DOHH2 (cell line): ENCODE measurements at regions not wholly inside any gene's neighbourhood (a gene's known extent, or its start where the extent isn't known, plus 50 kb on each side); places are given as distances from the start of the nearest gene placed in this dataset.
"Not testable (repeated sequence)": the region's sequence is repeated elsewhere in the genome, so short reads cannot be mapped to it uniquely, and the experiment has no call there.

Experiments used
- H3F3A ChIP-seq: fragments of 200-600 bp; sonication (generic), shearing (Covaris generic); 2 replicates; pipeline ENCODE4 v1.6.0; 2016; ENCODE audit warnings: antibody characterized with exemption, mild to moderate bottlenecking; ENCODE audit not compliant: control insufficient read depth, insufficient read depth
- H3K27ac ChIP-seq: fragments of 200-600 bp; sonication (generic); 2 replicates; pipeline ENCODE4 v1.5.1; 2014; ENCODE audit warnings: low read depth, mild to moderate bottlenecking, low read length, moderate library complexity
- H3K27me3 ChIP-seq: fragments of 200-600 bp; sonication (generic); 2 replicates; pipeline ENCODE4 v1.6.1; 2014; ENCODE audit warnings: mild to moderate bottlenecking, low read length, mixed read lengths; ENCODE audit not compliant: control insufficient read depth
- H3K36me3 ChIP-seq: fragments of 200-600 bp; sonication (generic); 2 replicates; pipeline ENCODE4 v1.6.1; 2014; ENCODE audit warnings: mild to moderate bottlenecking, low read length, moderate library complexity, mixed read lengths; ENCODE audit not compliant: control insufficient read depth
- H3K4me1 ChIP-seq: fragments of 200-600 bp; sonication (generic); 2 replicates; pipeline ENCODE4 v1.6.1; 2014; ENCODE audit warnings: mild to moderate bottlenecking, low read length, mixed read lengths; ENCODE audit not compliant: control insufficient read depth
- H3K4me2 ChIP-seq: fragments of 200-600 bp; sonication (generic); 2 replicates; pipeline ENCODE4 v1.6.0; 2014; ENCODE audit warnings: mild to moderate bottlenecking, low read length, moderate library complexity
- H3K4me3 ChIP-seq: fragments of 200-600 bp; sonication (generic); 2 replicates; pipeline ENCODE4 v1.5.1; 2014; ENCODE audit warnings: mild to moderate bottlenecking, low read length, mixed read lengths
- H3K79me2 ChIP-seq: fragments of 200-600 bp; sonication (generic); 2 replicates; pipeline ENCODE4 v1.6.1; 2014; ENCODE audit warnings: mild to moderate bottlenecking, low read length, mixed read lengths; ENCODE audit not compliant: control insufficient read depth
- H3K9me2 ChIP-seq: fragments of 200-600 bp; sonication (generic); replicated peaks from 2 replicates; pipeline ENCODE4 v1.6.1; 2014; ENCODE audit warnings: mild to moderate bottlenecking, low read length, mixed read lengths; ENCODE audit not compliant: control insufficient read depth
- H3K9me3 ChIP-seq: fragments of 200-600 bp; sonication (generic); 2 replicates; pipeline ENCODE4 v1.6.1; 2014; ENCODE audit warnings: antibody characterized with exemption, low read length, mixed read lengths; ENCODE audit not compliant: control insufficient read depth, insufficient read depth
- H4K20me1 ChIP-seq: fragments of 200-600 bp; sonication (generic); 2 replicates; pipeline ENCODE4 v1.6.0; 2014; ENCODE audit warnings: low read depth, mild to moderate bottlenecking, antibody characterized with exemption, low read length, moderate library complexity; ENCODE audit not compliant: control insufficient read depth, insufficient read depth
- EZH2phosphoT487 ChIP-seq: fragments of 200-600 bp; sonication (generic); IDR thresholded peaks from 2 replicates; pipeline ENCODE4 v1.6.1; 2017; ENCODE audit warnings: borderline replicate concordance, mild to moderate bottlenecking, antibody characterized with exemption, low read length, moderate library complexity, mixed read lengths
- TF ChIP-seq, protein P1 (sequence below): fragments of 200-600 bp; sonication (generic); IDR thresholded peaks from one replicate; pipeline ENCODE4 v1.5.1; 2014; ENCODE audit warnings: antibody characterized with exemption, mild to moderate bottlenecking, low read depth, low read length; ENCODE audit not compliant: poor library complexity, severe bottlenecking

DNA sequence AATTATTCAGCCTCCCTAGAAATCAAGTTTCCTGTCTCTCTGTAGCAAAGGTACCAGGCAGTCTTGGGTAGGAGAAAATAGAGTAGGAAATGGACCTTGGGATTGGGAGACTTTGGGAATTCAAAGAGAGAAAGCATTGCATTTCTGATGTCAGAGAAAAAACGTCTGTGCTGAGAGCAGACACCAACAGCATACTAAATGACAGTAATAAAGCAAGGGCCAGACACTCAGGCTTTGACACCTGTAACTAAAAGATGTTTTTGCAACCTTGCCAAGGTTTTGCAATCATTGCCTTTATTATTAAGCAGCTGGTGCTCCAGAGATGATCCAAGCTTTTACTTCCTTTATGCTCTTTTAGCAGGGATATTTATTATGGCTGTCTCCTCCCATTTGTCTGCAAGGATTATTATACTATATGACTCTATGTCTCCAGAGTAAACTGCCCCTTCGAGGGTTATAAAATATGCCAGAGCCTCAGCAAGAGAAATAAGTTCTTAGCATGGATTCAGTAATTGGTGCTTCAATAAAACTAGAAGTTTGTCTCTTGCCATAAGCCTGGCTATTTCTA is 85.2 kb upstream of the GRAMD1B start:
- Histone ChIP-seq H3K4me1 (no peaks in the 10 kb centered on the region), H3F3A (no peaks in the 10 kb centered on the region), H4K20me1 (no peaks in the 10 kb centered on the region), H3K27me3 (no peaks in the 10 kb centered on the region), H3K27ac (no peak overlapping the region), H3K9me2 (no peaks in the 10 kb centered on the region), H3K36me3 (no peaks in the 10 kb centered on the region), H3K79me2 (no peaks in the 10 kb centered on the region), H3K4me2 (no peak overlapping the region), H3K4me3 (no peak overlapping the region), H3K9me3 (no peaks in the 10 kb centered on the region)
- TF ChIP-seq, protein P1, sequence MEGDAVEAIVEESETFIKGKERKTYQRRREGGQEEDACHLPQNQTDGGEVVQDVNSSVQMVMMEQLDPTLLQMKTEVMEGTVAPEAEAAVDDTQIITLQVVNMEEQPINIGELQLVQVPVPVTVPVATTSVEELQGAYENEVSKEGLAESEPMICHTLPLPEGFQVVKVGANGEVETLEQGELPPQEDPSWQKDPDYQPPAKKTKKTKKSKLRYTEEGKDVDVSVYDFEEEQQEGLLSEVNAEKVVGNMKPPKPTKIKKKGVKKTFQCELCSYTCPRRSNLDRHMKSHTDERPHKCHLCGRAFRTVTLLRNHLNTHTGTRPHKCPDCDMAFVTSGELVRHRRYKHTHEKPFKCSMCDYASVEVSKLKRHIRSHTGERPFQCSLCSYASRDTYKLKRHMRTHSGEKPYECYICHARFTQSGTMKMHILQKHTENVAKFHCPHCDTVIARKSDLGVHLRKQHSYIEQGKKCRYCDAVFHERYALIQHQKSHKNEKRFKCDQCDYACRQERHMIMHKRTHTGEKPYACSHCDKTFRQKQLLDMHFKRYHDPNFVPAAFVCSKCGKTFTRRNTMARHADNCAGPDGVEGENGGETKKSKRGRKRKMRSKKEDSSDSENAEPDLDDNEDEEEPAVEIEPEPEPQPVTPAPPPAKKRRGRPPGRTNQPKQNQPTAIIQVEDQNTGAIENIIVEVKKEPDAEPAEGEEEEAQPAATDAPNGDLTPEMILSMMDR: no peak
- no peak for TF ChIP-seq EZH2phosphoT487

GRCh38 chr11:123344188-123344587 is 85.9 kb upstream of the GRAMD1B start:
- not testable (repeated sequence) for H3K4me2 ChIP-seq, H3K9me2 ChIP-seq, H3K4me3 ChIP-seq, H3K9me3 ChIP-seq, H3K27ac ChIP-seq, H4K20me1 ChIP-seq, H3F3A ChIP-seq, H3K4me1 ChIP-seq, H3K79me2 ChIP-seq, H3K27me3 ChIP-seq, H3K36me3 ChIP-seq

DNA sequence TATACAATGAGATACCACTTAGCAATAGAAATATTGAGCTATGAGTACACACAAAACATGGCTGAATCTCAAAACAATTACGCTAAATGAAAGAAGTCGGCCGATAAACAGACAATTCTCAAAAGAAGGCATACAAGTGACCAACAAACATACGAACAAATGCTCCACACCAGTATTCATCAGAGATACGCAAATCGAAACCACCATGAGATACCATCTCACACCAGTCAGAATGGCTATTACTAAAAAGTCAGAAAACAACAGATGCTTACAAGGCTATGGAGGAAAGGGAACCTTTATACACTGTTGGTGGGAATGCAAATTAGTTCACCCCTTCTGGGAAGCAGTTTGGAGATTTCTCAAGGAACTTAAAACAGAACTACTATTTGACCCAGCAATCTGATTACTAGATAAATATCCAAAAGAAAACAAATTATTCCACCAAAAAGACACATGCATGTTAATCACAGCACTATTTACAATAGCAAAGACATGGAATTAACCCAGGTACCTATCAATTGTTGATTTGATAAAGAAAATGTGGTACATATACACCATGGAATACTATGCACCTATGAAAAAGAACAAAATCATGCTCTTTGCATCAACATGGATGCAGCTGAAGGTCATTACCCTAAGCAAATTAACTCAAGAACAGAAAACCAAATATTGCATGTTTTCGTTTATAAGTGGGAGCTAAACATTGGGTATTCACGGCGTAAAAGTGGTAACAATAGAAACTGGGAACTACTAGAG is 90.9 kb upstream of the GRAMD1B start:
- H3K4me3 ChIP-seq: no peak overlapping the region
- H3K9me3 ChIP-seq: no peaks in the 10 kb centered on the region
- H3K4me1 ChIP-seq: no peaks in the 10 kb centered on the region
- no peaks in the 10 kb centered on the region for H3K9me2 ChIP-seq
- H3K36me3 ChIP-seq: no peaks in the 10 kb centered on the region
- no peaks in the 10 kb centered on the region for H3F3A ChIP-seq
- TF ChIP-seq, protein P1: no peak
- no peak for TF ChIP-seq EZH2phosphoT487
- H3K4me2 ChIP-seq: no peak overlapping the region
- H4K20me1 ChIP-seq: no peaks in the 10 kb centered on the region
- peaks cover 4% of the 10 kb centered on the region for H3K27me3 ChIP-seq
- no peak overlapping the region for H3K27ac ChIP-seq
- H3K79me2 ChIP-seq: no peaks in the 10 kb centered on the region

DNA sequence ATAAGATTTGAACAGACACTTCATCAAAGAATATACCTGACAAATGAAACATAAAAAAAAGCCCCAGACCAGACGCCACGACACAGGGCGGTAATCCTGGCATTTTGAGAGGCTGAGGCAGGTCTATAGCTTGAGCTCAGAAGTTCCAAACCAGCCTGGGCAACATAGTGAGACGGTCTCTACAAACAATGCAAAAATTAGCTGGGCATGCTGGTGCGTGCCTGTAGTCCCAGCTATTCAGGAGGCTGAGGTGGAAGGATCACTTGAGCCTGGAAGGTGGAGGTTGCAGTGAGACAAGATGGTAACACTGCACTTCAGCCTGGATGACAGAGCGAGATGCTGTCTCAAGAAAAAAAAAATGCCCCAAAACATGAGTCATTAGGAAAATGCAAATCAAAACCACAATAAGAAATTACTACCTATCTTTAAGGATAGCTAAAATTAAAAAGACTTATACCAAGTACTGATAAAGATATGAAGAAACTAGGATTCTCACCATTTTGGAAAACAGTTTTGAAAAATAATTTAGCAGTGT is 91.7 kb upstream of the GRAMD1B start:
- no peak overlapping the region for H3K4me2 ChIP-seq
- TF ChIP-seq EZH2phosphoT487: no peak
- TF ChIP-seq, protein P1: no peak
- H3K9me2 ChIP-seq: no peaks in the 10 kb centered on the region
- H3K27ac ChIP-seq: no peak overlapping the region
- H3K4me1 ChIP-seq: no peaks in the 10 kb centered on the region
- no peaks in the 10 kb centered on the region for H3K9me3 ChIP-seq
- no peak overlapping the region for H3K4me3 ChIP-seq
- H3K36me3 ChIP-seq: no peaks in the 10 kb centered on the region
- peaks cover 4% of the 10 kb centered on the region for H3K27me3 ChIP-seq
- H4K20me1 ChIP-seq: no peaks in the 10 kb centered on the region
- no peaks in the 10 kb centered on the region for H3F3A ChIP-seq
- H3K79me2 ChIP-seq: no peaks in the 10 kb centered on the region
